PC-9 (cell line): ENCODE measurements at regions not wholly inside any gene's neighbourhood (a gene's known extent, or its start where the extent isn't known, plus 50 kb on each side); places are given as distances from the start of the nearest gene placed in this dataset.

Experiments
- BruUV-seq: library from RNA; stranded (reverse); fragments of 400-500 nt; replicated peaks from 2 replicates; lab custom pipeline; 2021; lab: Mats Ljungman, UMichigan
- CTCF ChIA-PET: fragments of 300-600 bp; sonication (Branson Sonifier 250); formaldehyde crosslinking; loops from one replicate; lab custom pipeline; 2022; ENCODE audit warnings: antibody characterized with exemption; lab: Charles Lee
- POLR2A ChIA-PET: fragments of 300-600 bp; sonication (Branson Sonifier 250); formaldehyde crosslinking; loops from one replicate; lab custom pipeline; 2022; ENCODE audit warnings: antibody characterized with exemption; ENCODE audit not compliant: unreplicated experiment; lab: Charles Lee
- DNase-seq, 2 experiments: peaks; one replicate each; pipeline versions ENCODE4 v3.0.0 to v3.0.0-alpha.2; 2015 to 2022; ENCODE audit warnings: mixed read lengths in 1 of 2
- H2AFZ ChIP-seq: fragments of 200-600 bp; sonication (generic); 2 replicates; pipeline ENCODE4 v1.8.1; 2017; ENCODE audit warnings: antibody characterized with exemption
- H3F3A ChIP-seq: fragments of 200-600 bp; sonication (generic); 2 replicates; pipeline ENCODE4 v1.8.1; 2017; ENCODE audit warnings: antibody characterized with exemption, mild to moderate bottlenecking, low read depth; ENCODE audit not compliant: insufficient read depth
- H3K27ac ChIP-seq: fragments of 200-600 bp; sonication (generic); 2 replicates; pipeline ENCODE4 v1.6.1; 2016; ENCODE audit warnings: mixed run types
- H3K27me3 ChIP-seq: fragments of 200-600 bp; sonication (generic); 2 replicates; pipeline ENCODE4 v1.6.1; 2016; ENCODE audit warnings: low read depth, mixed run types; ENCODE audit not compliant: insufficient read depth
- H3K36me3 ChIP-seq: fragments of 200-600 bp; sonication (generic); 2 replicates; pipeline ENCODE4 v1.6.1; 2016; ENCODE audit warnings: low read depth, mixed run types
- H3K4me1 ChIP-seq: fragments of 200-600 bp; sonication (generic); replicated peaks from 2 replicates; pipeline ENCODE4 v1.6.1; 2016; ENCODE audit warnings: mixed run types; ENCODE audit not compliant: insufficient read depth
- H3K4me2 ChIP-seq: fragments of 200-600 bp; sonication (generic); 2 replicates; pipeline ENCODE4 v1.6.1; 2017; ENCODE audit warnings: mixed run types
- H3K4me3 ChIP-seq: fragments of 200-600 bp; sonication (generic); 2 replicates; pipeline ENCODE4 v1.6.1; 2016; ENCODE audit warnings: mixed run types
- H3K79me2 ChIP-seq: fragments of 200-600 bp; sonication (generic); 2 replicates; pipeline ENCODE4 v1.6.1; 2017; ENCODE audit warnings: low read depth, mixed run types
- H3K9me2 ChIP-seq: fragments of 200-600 bp; sonication (generic); 2 replicates; pipeline ENCODE4 v1.8.1; 2017; ENCODE audit warnings: mild to moderate bottlenecking; ENCODE audit not compliant: insufficient read depth
- H3K9me3 ChIP-seq: fragments of 200-600 bp; sonication (generic); 2 replicates; pipeline ENCODE4 v1.8.1; 2016; ENCODE audit warnings: low read depth; ENCODE audit not compliant: insufficient read depth
- H4K20me1 ChIP-seq: fragments of 200-600 bp; sonication (generic); 2 replicates; pipeline ENCODE4 v1.8.1; 2017; ENCODE audit not compliant: insufficient read depth
- CTCF ChIP-seq: fragments of 200-600 bp; sonication (generic); conservative IDR thresholded peaks from 2 replicates; pipeline ENCODE4 v1.6.1; 2017; ENCODE audit warnings: mixed run types, antibody characterized with exemption, mild to moderate bottlenecking, moderate library complexity
- EZH2 ChIP-seq: fragments of 200-600 bp; sonication (generic); IDR thresholded peaks from 2 replicates; pipeline ENCODE4 v1.8.0; 2017; ENCODE audit warnings: antibody characterized with exemption, low read depth
- intact Hi-C: fragments of 100-400 bp; cut with micrococcal nuclease; formaldehyde crosslinking; loops from one replicate; pipeline ENCODE4 v1.10.0; 2022; ENCODE audit not compliant: unreplicated experiment

DNA sequence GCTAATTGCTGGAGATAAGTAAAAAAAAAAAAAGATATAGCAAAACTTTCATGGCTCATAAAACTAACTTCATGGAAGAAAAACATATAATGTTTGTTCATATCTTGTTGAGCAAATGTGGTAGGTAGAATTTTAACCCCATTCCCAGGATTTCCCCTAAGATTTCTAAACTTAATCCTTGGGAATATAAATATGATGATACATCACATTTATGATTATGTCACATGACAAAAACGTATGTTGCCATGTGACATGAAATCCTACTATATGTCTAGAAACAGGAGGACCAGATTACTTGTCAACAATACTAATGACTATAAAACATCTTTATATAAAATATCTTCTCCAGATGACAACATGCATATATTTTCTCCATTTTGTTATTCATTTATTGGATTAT lies 679.0 kb upstream of the LRRC4C start:
- ChIA-PET POLR2A (no interaction called here), CTCF (no interaction called here)
- Histone ChIP-seq H2AFZ (no peak overlapping the region), H4K20me1 (no peaks in the 10 kb centered on the region), H3K36me3 (no peaks in the 10 kb centered on the region), H3K4me3 (no peak overlapping the region), H3F3A (no peaks in the 10 kb centered on the region), H3K27ac (no peak overlapping the region), H3K9me3 (no peaks in the 10 kb centered on the region), H3K79me2 (no peaks in the 10 kb centered on the region), H3K4me2 (no peak overlapping the region), H3K4me1 (no peaks in the 10 kb centered on the region), H3K27me3 (no peaks in the 10 kb centered on the region), H3K9me2 (no peaks in the 10 kb centered on the region)
- no peak for DNase-seq
- BruUV-seq: no TSS peak
- intact Hi-C loops: no loop called here
- TF ChIP-seq CTCF (no peak), EZH2 (no peak)

DNA sequence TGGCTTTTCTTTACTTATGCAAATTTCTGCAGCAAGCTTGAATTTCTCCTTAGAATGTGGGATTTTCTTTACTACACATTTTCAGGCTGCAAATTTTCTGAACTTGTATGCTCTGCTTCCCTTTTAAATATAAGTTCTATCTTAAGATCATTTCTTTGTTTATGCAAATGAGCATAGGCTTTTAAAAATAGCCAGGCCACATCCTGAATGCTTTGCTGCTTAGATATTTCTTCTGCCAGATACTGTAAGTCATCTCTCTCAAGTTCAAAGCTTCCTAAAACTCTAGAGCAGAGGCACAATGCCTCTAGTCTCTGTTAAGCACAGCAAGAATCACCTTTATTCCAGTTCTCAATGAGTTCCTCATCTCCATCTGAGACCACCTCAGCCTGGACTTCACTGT lies 685.9 kb upstream of the LRRC4C start:
- H3K9me3 ChIP-seq: no peaks in the 10 kb centered on the region
- H3K9me2 ChIP-seq: peaks cover 2% of the 10 kb centered on the region; the same call in 1 of the 2 replicates
- H3K27me3 ChIP-seq: no peaks in the 10 kb centered on the region
- H3K27ac ChIP-seq: no peak overlapping the region
- no peaks in the 10 kb centered on the region for H3K36me3 ChIP-seq
- H3K4me2 ChIP-seq: no peak overlapping the region
- H3K4me3 ChIP-seq: no peak overlapping the region
- H3K4me1 ChIP-seq: no peaks in the 10 kb centered on the region
- H4K20me1 ChIP-seq: no peaks in the 10 kb centered on the region
- H3K79me2 ChIP-seq: no peaks in the 10 kb centered on the region
- no peak overlapping the region for H2AFZ ChIP-seq
- H3F3A ChIP-seq: no peaks in the 10 kb centered on the region
- ChIA-PET POLR2A (no interaction called here), CTCF (no interaction called here)
- no peak for DNase-seq
- BruUV-seq: no TSS peak
- no peak for TF ChIP-seq CTCF
- no peak for TF ChIP-seq EZH2
- intact Hi-C loops: no loop called here

DNA sequence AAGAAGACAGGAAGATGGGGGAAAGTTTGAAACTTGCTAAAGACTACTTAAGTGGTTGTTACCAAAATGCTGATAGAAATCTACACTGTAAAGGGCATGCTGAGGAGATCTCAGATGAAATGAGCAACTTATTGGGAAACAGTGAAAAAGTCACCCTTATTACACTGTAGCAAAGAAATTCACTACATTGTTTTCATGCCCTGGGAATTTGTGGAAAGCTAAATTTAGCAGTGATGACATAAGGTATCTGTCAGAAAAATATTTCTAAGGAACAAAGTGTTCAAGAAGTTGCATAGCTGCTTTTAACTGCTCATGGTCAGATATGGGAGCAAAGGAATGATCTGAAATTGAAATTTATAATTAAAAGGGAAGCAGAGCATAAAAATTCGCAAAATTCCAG lies 702.4 kb upstream of the LRRC4C start:
- H3K79me2 ChIP-seq: no peaks in the 10 kb centered on the region
- no peak for TF ChIP-seq EZH2
- TF ChIP-seq CTCF: no peak
- BruUV-seq: no TSS peak
- no peak overlapping the region for H3K4me3 ChIP-seq
- H3K27me3 ChIP-seq: no peaks in the 10 kb centered on the region
- H4K20me1 ChIP-seq: no peaks in the 10 kb centered on the region
- H3K9me2 ChIP-seq: no peaks in the 10 kb centered on the region
- no peaks in the 10 kb centered on the region for H3F3A ChIP-seq
- no peak overlapping the region for H2AFZ ChIP-seq
- H3K4me2 ChIP-seq: no peak overlapping the region
- no peak for DNase-seq
- CTCF ChIA-PET: no interaction called here
- POLR2A ChIA-PET: no interaction called here
- no peaks in the 10 kb centered on the region for H3K4me1 ChIP-seq
- no peaks in the 10 kb centered on the region for H3K36me3 ChIP-seq
- intact Hi-C loops: no loop called here
- no peak overlapping the region for H3K27ac ChIP-seq
- no peaks in the 10 kb centered on the region for H3K9me3 ChIP-seq
